H1 (cell line): ENCODE measurements at regions not wholly inside any gene's neighbourhood (a gene's known extent, or its start where the extent isn't known, plus 50 kb on each side); places are given as distances from the start of the nearest gene placed in this dataset.

Source experiments
- BCL11A ChIP-seq, 2 experiments: IDR thresholded peaks; one replicate each; pipeline ENCODE4 v1.6.1; 2011; ENCODE audit warnings: low read depth in 2 of 2, low read length in 2 of 2, mild to moderate bottlenecking in 2 of 2
- CTCF ChIP-seq, 3 experiments: IDR thresholded peaks; 1 replicate in 2 of 3; 2 replicates in 1 of 3; pipeline versions ENCODE4 v1.5.1 to v1.6.1; 2011; ENCODE audit warnings: low read length in 3 of 3, mild to moderate bottlenecking in 3 of 3, inconsistent platforms in 2 of 3, low read depth in 1 of 3, moderate library complexity in 1 of 3; ENCODE audit not compliant: insufficient read depth in 1 of 3; ENCODE audit errors: control extremely low read depth in 1 of 3
- EGR1 ChIP-seq: IDR thresholded peaks from 2 replicates; pipeline ENCODE4 v1.6.1; 2011; ENCODE audit warnings: low read depth, low read length, borderline replicate concordance
- GABPA ChIP-seq: IDR thresholded peaks from 2 replicates; pipeline ENCODE4 v1.6.1; 2011; ENCODE audit warnings: mild to moderate bottlenecking, low read length, moderate library complexity, borderline replicate concordance; ENCODE audit not compliant: insufficient read depth
- HDAC2 ChIP-seq, 2 experiments: fragments of 300-600 bp in 1 of 2; sonication (generic) in 1 of 2; IDR thresholded peaks; 2 replicates each; pipeline ENCODE4 v1.6.1; 2011 to 2012; ENCODE audit warnings: low read depth in 2 of 2, low read length in 2 of 2, mild to moderate bottlenecking in 2 of 2, moderate library complexity in 2 of 2, borderline replicate concordance in 1 of 2, inconsistent platforms in 1 of 2
- JUND ChIP-seq: IDR thresholded peaks from 2 replicates; pipeline ENCODE4 v1.6.1; 2011; ENCODE audit warnings: mild to moderate bottlenecking, improper control_type of control experiment, low read length
- POLR2A ChIP-seq, 2 experiments: IDR thresholded peaks; 1 replicate in 1 of 2; 2 replicates in 1 of 2; pipeline ENCODE4 v1.6.1; 2011; ENCODE audit warnings: low read depth in 2 of 2, low read length in 2 of 2, mild to moderate bottlenecking in 2 of 2; ENCODE audit errors: control extremely low read depth in 1 of 2
- POLR2AphosphoS5 ChIP-seq: IDR thresholded peaks from 2 replicates; pipeline ENCODE4 v1.6.1; 2011; ENCODE audit warnings: low read depth, low read length
- RXRA ChIP-seq: IDR thresholded peaks from 2 replicates; pipeline ENCODE4 v1.6.1; 2011; ENCODE audit warnings: low read depth, mild to moderate bottlenecking, low read length, moderate library complexity; ENCODE audit not compliant: insufficient read depth
- SIX5 ChIP-seq: IDR thresholded peaks from 2 replicates; pipeline ENCODE4 v1.6.1; 2011; ENCODE audit warnings: mild to moderate bottlenecking, low read depth, low read length
- TEAD4 ChIP-seq: IDR thresholded peaks from 2 replicates; pipeline ENCODE4 v1.6.1; 2012; ENCODE audit warnings: low read depth, low read length, inconsistent platforms, mixed read lengths

GRCh38 chr5:23028445-23029021, 175.4 kb upstream of the CDH12 start:
- TF ChIP-seq EGR1 (no peak), GABPA (no peak), CTCF (IDR thresholded peaks at IDR 0.05; ENCODE audit: control extremely low read depth in 1 of 3, insufficient read depth in 1 of 3, low read depth in 1 of 3, low read length in 3 of 3) (no peak), TEAD4 (no peak), POLR2A (IDR thresholded peaks at IDR 0.05; ENCODE audit: control extremely low read depth in 1 of 2, low read depth in 2 of 2, low read length in 2 of 2) (no peak), JUND (no peak), RXRA (no peak), SIX5 (no peak), HDAC2 (IDR thresholded peaks at IDR 0.05; ENCODE audit: borderline replicate concordance in 1 of 2, low read depth in 2 of 2, low read length in 2 of 2) (no peak), BCL11A (IDR thresholded peaks at IDR 0.05; ENCODE audit: low read depth in 2 of 2, low read length in 2 of 2) (no peak), POLR2AphosphoS5 (no peak)
